LNCaP clone FGC (cell line): ENCODE measurements at regions not wholly inside any gene's neighbourhood (a gene's known extent, or its start where the extent isn't known, plus 50 kb on each side); places are given as distances from the start of the nearest gene placed in this dataset.

Source experiments
- DNase-seq: peaks from one replicate; pipeline ENCODE4 v3.0.0-alpha.2; 2011; ENCODE audit warnings: low read depth
- H3K4me3 ChIP-seq: 2 replicates; pipeline ENCODE4 v1.5.1; 2011; ENCODE audit warnings: mild to moderate bottlenecking, low read depth, low read length, control low read depth
- CTCF ChIP-seq: IDR thresholded peaks from 2 replicates; pipeline ENCODE4 v1.5.1; 2012; ENCODE audit warnings: mild to moderate bottlenecking; ENCODE audit not compliant: control insufficient read depth, insufficient read depth; ENCODE audit errors: extremely low read depth

DNA sequence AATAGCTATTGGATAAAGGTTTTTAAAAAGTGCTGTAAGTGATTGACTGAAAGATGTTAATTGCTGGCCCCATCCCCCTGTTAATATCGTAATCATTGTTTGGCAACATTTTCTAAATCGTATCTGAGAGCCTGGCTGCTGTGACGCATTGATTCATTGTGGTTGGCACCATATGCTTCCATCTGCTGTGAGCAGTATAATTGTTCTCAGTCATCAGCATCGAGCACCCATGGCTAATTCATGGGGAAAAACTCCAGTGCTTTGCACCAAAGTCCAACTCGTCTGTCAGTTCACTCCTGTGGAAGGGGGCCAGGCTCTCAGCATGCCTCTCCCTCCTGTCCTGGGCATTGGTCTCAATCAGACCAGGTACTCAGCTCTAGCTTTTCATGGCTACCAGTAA, 205.2 kb downstream of the STK31 start:
- DNase-seq, result no peak
- no peak for TF ChIP-seq CTCF
- no peak overlapping the region for H3K4me3 ChIP-seq

- no peak for TF ChIP-seq CTCF
- H3K4me3 ChIP-seq, result no peak overlapping the region
- no peak for DNase-seq
Measured at GRCh38 chr7:23918286-23918685, 208.3 kb downstream of the STK31 start.

DNA sequence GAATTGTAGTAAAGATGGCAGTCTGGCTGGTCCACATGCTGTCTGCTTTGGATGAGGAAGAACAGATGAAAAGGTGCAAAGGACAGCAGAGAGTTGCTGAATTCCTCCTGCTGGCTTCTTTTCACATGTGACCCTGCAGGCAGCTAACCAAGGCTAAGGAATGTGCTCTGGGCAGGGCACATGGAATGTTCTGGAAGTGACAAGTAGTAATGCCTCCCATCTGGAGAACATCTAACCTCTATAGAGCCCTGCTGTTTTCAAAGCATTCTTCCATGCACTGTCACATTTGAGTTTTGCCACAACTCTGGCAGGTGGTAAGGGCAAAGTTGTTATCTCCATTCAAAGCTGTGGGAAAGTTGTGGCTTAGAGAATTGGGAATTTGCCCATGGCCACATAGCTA, 208.8 kb downstream of the STK31 start:
- no peak overlapping the region for H3K4me3 ChIP-seq
- DNase-seq, result no peak
- TF ChIP-seq CTCF, result no peak

- H3K4me3 ChIP-seq, result no peak overlapping the region
- no peak for DNase-seq
- no peak for TF ChIP-seq CTCF
Measured at GRCh38 chr7:23925088-23925487, 215.1 kb downstream of the STK31 start.

DNA sequence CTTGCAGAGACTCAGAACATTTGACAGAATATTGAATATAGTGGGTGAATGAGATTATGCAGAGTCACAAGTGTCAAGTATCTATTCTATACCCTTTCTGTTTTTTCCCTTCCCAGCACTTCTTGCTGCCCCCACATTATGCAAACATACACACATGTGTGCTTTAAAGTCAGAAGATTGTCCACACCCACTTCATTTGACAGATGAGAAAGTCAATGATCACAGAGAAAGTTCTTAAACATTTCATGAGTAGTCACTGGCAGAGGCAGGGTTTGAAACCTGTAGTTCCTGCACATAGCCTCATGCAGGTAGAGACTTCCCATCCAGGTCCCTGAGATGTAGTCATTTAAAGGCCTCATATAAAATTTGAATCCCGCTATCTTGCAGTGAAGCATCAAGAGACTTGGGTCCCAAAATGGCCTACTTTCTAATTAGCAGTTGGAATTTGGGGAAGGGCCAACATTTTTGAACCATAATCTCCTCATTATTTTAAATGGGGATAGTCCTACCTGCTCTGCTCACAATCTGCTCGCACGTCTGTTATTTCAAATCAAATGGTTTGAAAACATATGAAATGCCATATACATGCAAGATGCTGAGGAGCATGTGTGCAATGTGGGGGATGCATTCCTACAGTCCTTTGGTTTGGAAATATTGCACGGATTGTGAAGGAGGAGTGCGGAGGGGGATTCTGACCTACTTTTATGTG, 217.8 kb downstream of the STK31 start:
- H3K4me3 ChIP-seq, result no peak overlapping the region
- DNase-seq, result no peak
- TF ChIP-seq CTCF, result no peak

DNA sequence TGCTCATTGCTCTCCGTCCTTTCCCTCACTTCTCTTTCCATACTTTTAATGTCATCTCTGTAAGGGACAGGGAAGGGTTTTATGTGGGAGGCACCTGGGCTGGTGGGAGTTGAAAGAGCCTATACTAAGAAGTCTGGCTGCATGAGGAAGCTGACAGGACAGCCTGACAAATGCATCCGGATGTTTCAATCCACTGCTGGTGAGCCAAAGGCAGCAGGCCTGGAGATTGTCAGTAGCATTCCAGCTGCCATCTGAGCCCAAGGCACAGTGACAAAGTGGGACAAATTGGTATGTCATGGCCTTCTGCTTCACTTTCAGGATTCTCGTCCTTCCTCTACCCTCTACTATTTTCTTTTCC, 218.4 kb downstream of the STK31 start:
- TF ChIP-seq CTCF, result no peak
- DNase-seq, result no peak

GRCh38 chr7:23930312-23930711, 220.3 kb downstream of the STK31 start:
- no peak for DNase-seq
- H3K4me3 ChIP-seq, result no peak overlapping the region
- TF ChIP-seq CTCF, result no peak

More for the DNA sequence above, 218.4 kb downstream of the STK31 start:
- no peak overlapping the region for H3K4me3 ChIP-seq
